Iris pigment epithelial cell (primary cell): ENCODE measurements at regions not wholly inside any gene's neighbourhood (a gene's known extent, or its start where the extent isn't known, plus 50 kb on each side); places are given as distances from the start of the nearest gene placed in this dataset.

Experiments
- DNase-seq: peaks from one replicate; pipeline ENCODE4 v3.0.0-alpha.2; 2011; ENCODE audit warnings: low read depth

- DNase-seq = no peak
Observed at GRCh38 chr2:226079196-226079595, 679.7 kb downstream of the NYAP2 start.

GRCh38 chr2:226078666-226079065 is 679.2 kb downstream of the NYAP2 start:
- no peak for DNase-seq

GRCh38 chr2:226077841-226078240 is 678.3 kb downstream of the NYAP2 start:
- no peak for DNase-seq

- DNase-seq = peak; percentile 60
Observed at GRCh38 chr2:226077031-226077430, 677.5 kb downstream of the NYAP2 start.

GRCh38 chr2:226076529-226076928 is 677.0 kb downstream of the NYAP2 start:
- no peak for DNase-seq

GRCh38 chr2:226074391-226074790 is 674.9 kb downstream of the NYAP2 start:
- no peak for DNase-seq

- DNase-seq = no peak
Observed at GRCh38 chr2:226073496-226074160, 674.1 kb downstream of the NYAP2 start.

- no peak for DNase-seq
Observed at GRCh38 chr2:226066873-226067272, 667.4 kb downstream of the NYAP2 start.

- DNase-seq = no peak
Observed at GRCh38 chr2:226066391-226066790, 666.9 kb downstream of the NYAP2 start.

GRCh38 chr2:226064932-226065570 is 665.5 kb downstream of the NYAP2 start:
- no peak for DNase-seq

- DNase-seq = peak; percentile 55
Observed at GRCh38 chr2:226063704-226064440, 664.4 kb downstream of the NYAP2 start.

GRCh38 chr2:226059961-226060627 is 660.6 kb downstream of the NYAP2 start:
- DNase-seq = no peak

GRCh38 chr2:226057914-226058313 is 658.4 kb downstream of the NYAP2 start:
- DNase-seq = no peak

- no peak for DNase-seq
Observed at GRCh38 chr2:226057365-226057764, 657.9 kb downstream of the NYAP2 start.

- DNase-seq = no peak
Observed at GRCh38 chr2:226052772-226053416, 653.4 kb downstream of the NYAP2 start.

- DNase-seq = peak; percentile 45
Observed at GRCh38 chr2:226050822-226051221, 651.3 kb downstream of the NYAP2 start.

GRCh38 chr2:226048611-226049010 is 649.1 kb downstream of the NYAP2 start:
- DNase-seq = peak; percentile 90

GRCh38 chr2:226045080-226045479 is 645.6 kb downstream of the NYAP2 start:
- no peak for DNase-seq

- no peak for DNase-seq
Observed at GRCh38 chr2:226040344-226040900, 640.9 kb downstream of the NYAP2 start.

GRCh38 chr2:226037526-226037925 is 638.0 kb downstream of the NYAP2 start:
- no peak for DNase-seq

GRCh38 chr2:226031647-226032501 is 632.4 kb downstream of the NYAP2 start:
- DNase-seq = peak; percentile 20
